Neuron (in vitro differentiated cells): ENCODE measurements at regions not wholly inside any gene's neighbourhood (a gene's known extent, or its start where the extent isn't known, plus 50 kb on each side); places are given as distances from the start of the nearest gene placed in this dataset.

Source experiments
- H2AFZ ChIP-seq: one replicate; pipeline ENCODE4 v1.6.1; 2013; ENCODE audit warnings: low read depth, mild to moderate bottlenecking, inconsistent platforms, low read length, moderate library complexity
- H3K27me3 ChIP-seq: one replicate; pipeline ENCODE4 v1.6.1; 2013; ENCODE audit warnings: low read length; ENCODE audit not compliant: insufficient read depth
- H3K36me3 ChIP-seq: one replicate; pipeline ENCODE4 v1.6.1; 2013; ENCODE audit warnings: low read length; ENCODE audit not compliant: insufficient read depth
- H3K4me1 ChIP-seq: one replicate; pipeline ENCODE4 v1.6.1; 2013; ENCODE audit warnings: low read length; ENCODE audit not compliant: insufficient read depth
- H3K4me3 ChIP-seq: 2 replicates; pipeline ENCODE4 v1.5.1; 2013; ENCODE audit warnings: mild to moderate bottlenecking, low read length, moderate library complexity
- H3K9me3 ChIP-seq: one replicate; pipeline ENCODE4 v1.6.1; 2013; ENCODE audit warnings: low read length

GRCh38 chr4:62327612-62328297 is 1127.6 kb downstream of the ADGRL3 start:
- Histone ChIP-seq H3K27me3 (no peaks in the 10 kb centered on the region), H3K4me1 (no peaks in the 10 kb centered on the region), H3K36me3 (no peaks in the 10 kb centered on the region), H2AFZ (no peak overlapping the region), H3K4me3 (no peak overlapping the region), H3K9me3 (no peaks in the 10 kb centered on the region)

DNA sequence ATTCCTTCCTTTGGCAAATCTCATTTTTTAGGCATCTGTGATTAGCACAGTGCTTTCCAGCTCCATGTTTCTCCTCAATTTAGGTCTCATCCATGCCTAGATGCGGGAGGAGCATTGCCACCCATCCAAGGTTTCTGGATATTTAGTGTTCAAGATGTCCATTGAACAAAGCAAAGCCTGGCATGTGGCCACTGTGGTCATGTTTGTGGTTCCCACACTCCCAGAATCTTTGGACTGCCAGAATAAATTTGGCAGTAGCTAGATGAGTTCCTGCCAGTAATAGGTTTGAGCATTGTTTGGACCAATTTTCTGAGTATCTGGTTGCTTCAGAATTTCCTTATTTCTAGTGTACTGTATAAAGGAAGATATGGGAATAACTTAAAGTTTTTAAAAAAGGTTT is 1124.1 kb downstream of the ADGRL3 start:
- Histone ChIP-seq H3K4me1 (no peaks in the 10 kb centered on the region), H3K36me3 (no peaks in the 10 kb centered on the region), H3K9me3 (no peaks in the 10 kb centered on the region), H2AFZ (no peak overlapping the region), H3K4me3 (no peak overlapping the region), H3K27me3 (no peaks in the 10 kb centered on the region)

DNA sequence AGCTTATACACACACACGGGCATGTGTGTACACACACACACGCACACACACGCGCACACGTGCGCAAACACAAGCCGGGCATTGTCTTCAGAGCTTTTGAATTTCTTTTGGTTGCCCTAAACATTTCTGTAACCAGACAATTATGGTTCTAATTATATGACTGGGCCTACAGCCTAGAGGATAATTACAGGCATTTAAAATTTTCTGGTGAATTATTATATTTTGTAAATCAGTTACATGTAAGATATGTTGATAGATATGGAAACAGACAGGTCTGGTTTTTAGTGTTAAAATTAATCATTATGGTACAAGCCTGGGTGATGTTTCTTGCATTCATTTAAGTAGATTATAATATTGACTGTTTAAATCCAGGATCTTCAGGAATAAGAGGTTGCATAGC is 1120.5 kb downstream of the ADGRL3 start:
- Histone ChIP-seq H3K4me3 (no peak overlapping the region), H3K9me3 (no peaks in the 10 kb centered on the region), H3K27me3 (no peaks in the 10 kb centered on the region), H3K36me3 (no peaks in the 10 kb centered on the region), H3K4me1 (no peaks in the 10 kb centered on the region), H2AFZ (no peak overlapping the region)

- Histone ChIP-seq H3K4me3 (no peak overlapping the region), H3K4me1 (peaks cover 2% of the 10 kb centered on the region), H3K36me3 (no peaks in the 10 kb centered on the region), H2AFZ (no peak overlapping the region), H3K27me3 (no peaks in the 10 kb centered on the region), H3K9me3 (no peaks in the 10 kb centered on the region)
These were observed 1102.6 kb downstream of the ADGRL3 start for GRCh38 chr4:62302710-62303109.

- H2AFZ ChIP-seq, result no peak overlapping the region
These were observed 1101.4 kb downstream of the ADGRL3 start for GRCh38 chr4:62301500-62301899.

GRCh38 chr4:62293551-62293950 is 1093.4 kb downstream of the ADGRL3 start:
- no peak overlapping the region for H2AFZ ChIP-seq
- no peaks in the 10 kb centered on the region for H3K27me3 ChIP-seq
- peaks cover 4% of the 10 kb centered on the region for H3K9me3 ChIP-seq
- H3K4me3 ChIP-seq, result no peak overlapping the region
- H3K4me1 ChIP-seq, result no peaks in the 10 kb centered on the region
- no peaks in the 10 kb centered on the region for H3K36me3 ChIP-seq

More at GRCh38 chr4:62301500-62301899, 1101.4 kb downstream of the ADGRL3 start:
- Histone ChIP-seq H3K36me3 (no peaks in the 10 kb centered on the region), H3K27me3 (no peaks in the 10 kb centered on the region), H3K4me1 (peaks cover 2% of the 10 kb centered on the region), H3K4me3 (no peak overlapping the region), H3K9me3 (no peaks in the 10 kb centered on the region)

DNA sequence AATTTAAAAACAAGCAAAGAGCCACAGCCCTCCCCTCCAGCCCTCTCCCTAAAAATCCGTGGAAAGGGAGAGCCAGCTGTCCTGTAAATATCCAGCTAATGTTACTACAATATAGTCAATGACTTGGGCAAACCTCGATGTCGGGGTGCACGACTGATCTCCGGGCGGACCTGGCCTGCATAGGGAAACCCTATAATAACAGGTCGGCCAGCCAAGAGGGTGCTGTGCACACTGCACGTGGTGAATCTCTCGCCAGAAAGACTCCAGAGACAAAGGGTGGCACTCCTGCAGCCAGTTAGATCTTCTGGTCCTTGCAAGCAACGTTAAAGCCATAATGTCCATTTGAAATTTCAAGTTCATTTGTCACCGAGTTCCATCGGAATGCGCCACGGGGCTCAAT is 1092.8 kb downstream of the ADGRL3 start:
- H3K9me3 ChIP-seq, result peaks cover 4% of the 10 kb centered on the region
- no peaks in the 10 kb centered on the region for H3K36me3 ChIP-seq
- no peak overlapping the region for H3K4me3 ChIP-seq
- H3K4me1 ChIP-seq, result no peaks in the 10 kb centered on the region
- no peak overlapping the region for H2AFZ ChIP-seq
- no peaks in the 10 kb centered on the region for H3K27me3 ChIP-seq

GRCh38 chr4:62288808-62289541 is 1088.8 kb downstream of the ADGRL3 start:
- H3K9me3 ChIP-seq, result no peaks in the 10 kb centered on the region
- H3K4me1 ChIP-seq, result no peaks in the 10 kb centered on the region
- no peaks in the 10 kb centered on the region for H3K36me3 ChIP-seq
- no peaks in the 10 kb centered on the region for H3K27me3 ChIP-seq
- no peak overlapping the region for H3K4me3 ChIP-seq
- H2AFZ ChIP-seq, result peak overlapping the region; percentile 60

GRCh38 chr4:62285026-62285425 is 1084.9 kb downstream of the ADGRL3 start:
- Histone ChIP-seq H3K4me1 (no peaks in the 10 kb centered on the region), H3K4me3 (no peak overlapping the region), H3K9me3 (no peaks in the 10 kb centered on the region), H2AFZ (no peak overlapping the region), H3K36me3 (no peaks in the 10 kb centered on the region), H3K27me3 (no peaks in the 10 kb centered on the region)

DNA sequence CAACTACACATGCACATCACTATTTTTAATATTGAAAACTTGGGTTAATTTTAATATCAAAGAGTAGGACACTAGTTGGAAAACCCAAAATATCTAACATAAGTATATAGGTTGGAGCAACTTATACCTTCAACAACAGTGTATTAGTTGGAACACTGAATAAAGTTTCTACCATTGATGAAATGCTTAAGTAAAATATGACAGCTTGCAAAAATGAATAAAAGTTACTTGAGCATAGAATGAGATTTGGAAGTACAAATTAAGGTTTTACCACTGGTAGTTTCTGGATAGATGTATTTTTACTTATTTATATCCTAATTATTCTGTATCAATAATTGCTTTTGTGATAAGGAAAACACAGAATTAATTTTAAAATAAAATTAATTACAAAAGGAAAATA is 1079.6 kb downstream of the ADGRL3 start:
- H3K4me1 ChIP-seq, result no peaks in the 10 kb centered on the region

GRCh38 chr4:62275470-62275869 is 1075.3 kb downstream of the ADGRL3 start:
- H3K4me3 ChIP-seq, result no peak overlapping the region
- H3K4me1 ChIP-seq, result no peaks in the 10 kb centered on the region
- H3K27me3 ChIP-seq, result no peaks in the 10 kb centered on the region
- no peaks in the 10 kb centered on the region for H3K36me3 ChIP-seq
- no peaks in the 10 kb centered on the region for H3K9me3 ChIP-seq
- no peak overlapping the region for H2AFZ ChIP-seq

More for the DNA sequence above, 1079.6 kb downstream of the ADGRL3 start:
- Histone ChIP-seq H3K36me3 (no peaks in the 10 kb centered on the region), H3K4me3 (no peak overlapping the region), H3K9me3 (no peaks in the 10 kb centered on the region), H2AFZ (no peak overlapping the region), H3K27me3 (no peaks in the 10 kb centered on the region)

DNA sequence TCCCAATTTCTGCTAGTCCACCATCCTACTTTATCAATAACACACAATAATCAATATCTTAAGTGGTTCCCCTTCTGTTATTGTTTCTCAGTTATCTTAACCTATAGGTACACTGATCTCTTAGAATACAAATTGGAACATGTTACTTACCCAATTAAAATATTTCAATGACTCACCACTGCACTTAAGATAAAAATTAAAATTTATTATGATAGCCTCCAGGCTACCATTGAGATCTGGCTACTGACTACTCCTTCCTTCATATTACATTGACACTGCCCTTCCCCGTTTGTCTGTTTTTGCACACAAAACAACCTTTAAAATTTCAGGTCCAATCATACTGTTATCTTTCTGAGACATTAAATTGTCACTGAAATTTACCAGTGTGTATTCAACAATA is 1074.7 kb downstream of the ADGRL3 start:
- no peaks in the 10 kb centered on the region for H3K27me3 ChIP-seq
- H3K4me3 ChIP-seq, result no peak overlapping the region
- no peak overlapping the region for H2AFZ ChIP-seq
- no peaks in the 10 kb centered on the region for H3K9me3 ChIP-seq
- no peaks in the 10 kb centered on the region for H3K36me3 ChIP-seq
- no peaks in the 10 kb centered on the region for H3K4me1 ChIP-seq

- H3K4me3 ChIP-seq, result no peak overlapping the region
- H3K36me3 ChIP-seq, result no peaks in the 10 kb centered on the region
- H3K27me3 ChIP-seq, result no peaks in the 10 kb centered on the region
- H2AFZ ChIP-seq, result no peak overlapping the region
- no peaks in the 10 kb centered on the region for H3K4me1 ChIP-seq
- no peaks in the 10 kb centered on the region for H3K9me3 ChIP-seq
These were observed 1071.0 kb downstream of the ADGRL3 start for GRCh38 chr4:62271107-62271506.
